CD8-positive, alpha-beta memory T cell (primary cell): ENCODE measurements at regions not wholly inside any gene's neighbourhood (a gene's known extent, or its start where the extent isn't known, plus 50 kb on each side); places are given as distances from the start of the nearest gene placed in this dataset.
"Not testable (repeated sequence)": the region's sequence is repeated elsewhere in the genome, so short reads cannot be mapped to it uniquely, and the experiment has no call there.

Experiments used
- CTCF ChIA-PET: fragments of 350-600 bp; sonication (Branson Sonifier 250); formaldehyde crosslinking; loops from one replicate; lab custom pipeline; 2021; ENCODE audit warnings: antibody characterized with exemption; lab: Charles Lee
- POLR2A ChIA-PET: fragments of 350-600 bp; sonication (Branson Sonifier 250); formaldehyde crosslinking; loops from one replicate; lab custom pipeline; 2021; ENCODE audit warnings: antibody characterized with exemption; lab: Charles Lee
- DNase-seq, 5 donors: peaks; one replicate each; pipeline versions ENCODE4 v3.0.0 to v3.0.0-alpha.2; 2020 to 2022; ENCODE audit warnings: mixed read lengths in 1 of 5
- H3K27ac ChIP-seq: one replicate; pipeline ENCODE4 v1.7.0; 2013; ENCODE audit warnings: low read depth, mild to moderate bottlenecking, low read length, moderate library complexity
- H3K27me3 ChIP-seq: 2 replicates; pipeline ENCODE4 v1.7.0; 2013; ENCODE audit warnings: low read length, mild to moderate bottlenecking; ENCODE audit not compliant: insufficient read depth, poor library complexity, severe bottlenecking
- H3K36me3 ChIP-seq: 2 replicates; pipeline ENCODE4 v1.7.0; 2013; ENCODE audit warnings: mild to moderate bottlenecking, low read length, moderate library complexity; ENCODE audit not compliant: insufficient read depth
- H3K4me1 ChIP-seq: 2 replicates; pipeline ENCODE4 v1.7.0; 2013; ENCODE audit warnings: mild to moderate bottlenecking, low read length, moderate library complexity; ENCODE audit not compliant: insufficient read depth
- H3K4me3 ChIP-seq: 2 replicates; pipeline ENCODE4 v1.7.0; 2013; ENCODE audit warnings: mild to moderate bottlenecking, low read length
- H3K9me3 ChIP-seq: 2 replicates; pipeline ENCODE4 v1.7.0; 2013; ENCODE audit warnings: mild to moderate bottlenecking, low read length
- H3K27ac Mint-ChIP-seq, 8 donors: one replicate each; pipeline ENCODE4 v1.8.0; 2020 to 2021; ENCODE audit warnings: mixed read lengths in 8 of 8, mild to moderate bottlenecking in 6 of 8, inconsistent platforms in 3 of 8, moderate library complexity in 3 of 8
- H3K27me3 Mint-ChIP-seq, 2 donors: one replicate each; pipeline ENCODE4 v1.8.0; 2020 to 2021; ENCODE audit warnings: mixed read lengths in 2 of 2, mild to moderate bottlenecking in 1 of 2, moderate library complexity in 1 of 2
- H3K36me3 Mint-ChIP-seq, 3 donors: one replicate each; pipeline ENCODE4 v1.8.0; 2020 to 2021; ENCODE audit warnings: mixed read lengths in 3 of 3, inconsistent platforms in 1 of 3, mild to moderate bottlenecking in 1 of 3
- H3K4me1 Mint-ChIP-seq, 3 donors: one replicate each; pipeline ENCODE4 v1.8.0; 2020 to 2021; ENCODE audit warnings: mixed read lengths in 3 of 3, inconsistent platforms in 1 of 3, mild to moderate bottlenecking in 1 of 3
- H3K4me3 Mint-ChIP-seq, 7 donors: one replicate each; pipeline ENCODE4 v1.8.0; 2020 to 2021; ENCODE audit warnings: mixed read lengths in 7 of 7, mild to moderate bottlenecking in 6 of 7, moderate library complexity in 4 of 7, inconsistent platforms in 2 of 7
- H3K9me3 Mint-ChIP-seq, 5 donors: one replicate each; pipeline ENCODE4 v1.8.0; 2020 to 2022; ENCODE audit warnings: mixed read lengths in 5 of 5, mild to moderate bottlenecking in 3 of 5, moderate library complexity in 2 of 5, inconsistent platforms in 1 of 5

GRCh38 chr4:38387348-38387747 lies 276.7 kb upstream of the KLF3 start:
- no peak overlapping the region for H3K27ac Mint-ChIP-seq
- DNase-seq, result no peak
- peaks cover 12 to 30% (median 23%) of the 10 kb centered on the region in 5 donors for H3K9me3 Mint-ChIP-seq
- no peaks in the 10 kb centered on the region for H3K36me3 ChIP-seq
- H3K27me3 ChIP-seq, result no peaks in the 10 kb centered on the region
- peaks cover 4 to 34% (median 6%) of the 10 kb centered on the region in 3 donors for H3K36me3 Mint-ChIP-seq
- no peak overlapping the region for H3K27ac ChIP-seq
- POLR2A ChIA-PET, result no interaction called here
- CTCF ChIA-PET, result no interaction called here
- peaks cover 8 to 15% (median 13%) of the 10 kb centered on the region in 3 donors for H3K4me1 Mint-ChIP-seq
- no peak overlapping the region for H3K4me3 ChIP-seq
- no peaks in the 10 kb centered on the region for H3K9me3 ChIP-seq
- peaks cover 15% of the 10 kb centered on the region for H3K4me1 ChIP-seq
- peaks cover 0 to 5% of the 10 kb centered on the region in 2 donors for H3K27me3 Mint-ChIP-seq
- H3K4me3 Mint-ChIP-seq, result no peak overlapping the region

GRCh38 chr4:38387819-38388218 lies 276.2 kb upstream of the KLF3 start:
- Mint-ChIP-seq H3K4me3 (no peak overlapping the region), H3K36me3 (peaks cover 4 to 35% (median 6%) of the 10 kb centered on the region in 3 donors), H3K27me3 (peaks cover 0 to 5% of the 10 kb centered on the region in 2 donors), H3K9me3 (peaks cover 13 to 31% (median 24%) of the 10 kb centered on the region in 5 donors), H3K4me1 (peaks cover 8 to 15% (median 13%) of the 10 kb centered on the region in 3 donors), H3K27ac (peak overlapping the region in 1 of 8 donors; percentile 29)
- Histone ChIP-seq H3K27me3 (no peaks in the 10 kb centered on the region), H3K4me3 (no peak overlapping the region), H3K27ac (no peak overlapping the region), H3K9me3 (no peaks in the 10 kb centered on the region), H3K4me1 (peaks cover 15% of the 10 kb centered on the region), H3K36me3 (no peaks in the 10 kb centered on the region)
- DNase-seq, result no peak
- ChIA-PET CTCF (no interaction called here), POLR2A (no interaction called here)

GRCh38 chr4:38388907-38389306 lies 275.1 kb upstream of the KLF3 start:
- POLR2A ChIA-PET, H3K36me3 ChIP-seq, H3K27ac Mint-ChIP-seq, DNase-seq, H3K27ac ChIP-seq, H3K9me3 ChIP-seq, H3K4me3 ChIP-seq, H3K27me3 Mint-ChIP-seq, H3K4me3 Mint-ChIP-seq, H3K27me3 ChIP-seq, CTCF ChIA-PET: not testable (repeated sequence)
- H3K4me1 ChIP-seq, result peaks cover 15% of the 10 kb centered on the region
- Mint-ChIP-seq H3K36me3 (peaks cover 4 to 42% (median 6%) of the 10 kb centered on the region in 3 donors), H3K9me3 (peaks cover 14 to 34% (median 26%) of the 10 kb centered on the region in 5 donors), H3K4me1 (peaks cover 8 to 15% (median 13%) of the 10 kb centered on the region in 3 donors)

GRCh38 chr4:38390969-38391545 lies 272.9 kb upstream of the KLF3 start:
- Mint-ChIP-seq H3K36me3 (peaks cover 4 to 42% (median 6%) of the 10 kb centered on the region in 3 donors), H3K27ac (no peak overlapping the region), H3K27me3 (peaks cover 0 to 3% of the 10 kb centered on the region in 2 donors), H3K4me1 (peaks cover under 1 to 5% (median 1%) of the 10 kb centered on the region in 3 donors), H3K9me3 (peaks cover 14 to 34% (median 26%) of the 10 kb centered on the region in 5 donors), H3K4me3 (no peak overlapping the region)
- Histone ChIP-seq H3K9me3 (no peaks in the 10 kb centered on the region), H3K27ac (no peak overlapping the region), H3K4me3 (no peak overlapping the region), H3K36me3 (no peaks in the 10 kb centered on the region), H3K4me1 (peaks cover 1% of the 10 kb centered on the region), H3K27me3 (no peaks in the 10 kb centered on the region)
- ChIA-PET CTCF (interaction anchor here (0.9 kb wide), 1 partner anchor 12 kb away, joined by 3 read pairs; no protein-coding TSS in a partner anchor), POLR2A (no interaction called here)
- DNase-seq, result no peak

- H3K4me3 ChIP-seq, result no peak overlapping the region
Measured at GRCh38 chr4:38392223-38392855, 271.7 kb upstream of the KLF3 start.

GRCh38 chr4:38396091-38396490 lies 267.9 kb upstream of the KLF3 start:
- no peak overlapping the region for H3K4me3 ChIP-seq
- H3K9me3 Mint-ChIP-seq, result peaks cover 8 to 19% (median 15%) of the 10 kb centered on the region in 5 donors
- no peaks in the 10 kb centered on the region for H3K27me3 ChIP-seq
- H3K36me3 ChIP-seq, result no peaks in the 10 kb centered on the region
- peaks cover 3 to 27% (median 4%) of the 10 kb centered on the region in 3 donors for H3K36me3 Mint-ChIP-seq
- POLR2A ChIA-PET, result no interaction called here
- DNase-seq, result no peak
- H3K9me3 ChIP-seq, result no peaks in the 10 kb centered on the region
- H3K27ac Mint-ChIP-seq, result peak overlapping the region in 1 of 8 donors; percentile 51
- H3K4me1 Mint-ChIP-seq, result peaks cover 0 to 3% (median 0%) of the 10 kb centered on the region in 3 donors
- CTCF ChIA-PET, result no interaction called here
- H3K27ac ChIP-seq, result no peak overlapping the region
- peaks cover 0 to 2% of the 10 kb centered on the region in 2 donors for H3K27me3 Mint-ChIP-seq
- no peaks in the 10 kb centered on the region for H3K4me1 ChIP-seq
- H3K4me3 Mint-ChIP-seq, result no peak overlapping the region

More at GRCh38 chr4:38392223-38392855, 271.7 kb upstream of the KLF3 start:
- CTCF ChIA-PET, result no interaction called here
- Histone ChIP-seq H3K4me1 (no peaks in the 10 kb centered on the region), H3K9me3 (no peaks in the 10 kb centered on the region), H3K36me3 (no peaks in the 10 kb centered on the region), H3K27me3 (no peaks in the 10 kb centered on the region), H3K27ac (no peak overlapping the region)
- Mint-ChIP-seq H3K4me1 (no peaks in the 10 kb centered on the region), H3K27me3 (peaks cover 0 to 3% of the 10 kb centered on the region in 2 donors), H3K4me3 (no peak overlapping the region), H3K9me3 (peaks cover 14 to 34% (median 26%) of the 10 kb centered on the region in 5 donors), H3K27ac (no peak overlapping the region), H3K36me3 (peaks cover 4 to 42% (median 6%) of the 10 kb centered on the region in 3 donors)
- POLR2A ChIA-PET, result no interaction called here
- no peak for DNase-seq

GRCh38 chr4:38396845-38397547 lies 267.0 kb upstream of the KLF3 start:
- H3K9me3 Mint-ChIP-seq, result peaks cover 1 to 10% (median 7%) of the 10 kb centered on the region in 5 donors
- H3K27me3 ChIP-seq, result no peaks in the 10 kb centered on the region
- H3K4me3 ChIP-seq, result no peak overlapping the region
- no peak overlapping the region for H3K27ac ChIP-seq
- H3K4me1 Mint-ChIP-seq, result peaks cover 0 to 3% (median 0%) of the 10 kb centered on the region in 3 donors
- peak overlapping the region in 2 of 8 donors; percentile 9 to 37 for H3K27ac Mint-ChIP-seq
- ChIA-PET POLR2A (no interaction called here), CTCF (no interaction called here)
- peaks cover 0 to 18% (median 1%) of the 10 kb centered on the region in 3 donors for H3K36me3 Mint-ChIP-seq
- H3K9me3 ChIP-seq, result no peaks in the 10 kb centered on the region
- no peaks in the 10 kb centered on the region for H3K27me3 Mint-ChIP-seq
- H3K4me1 ChIP-seq, result no peaks in the 10 kb centered on the region
- no peak for DNase-seq
- no peak overlapping the region for H3K4me3 Mint-ChIP-seq
- H3K36me3 ChIP-seq, result no peaks in the 10 kb centered on the region

GRCh38 chr4:38400946-38401345 lies 263.1 kb upstream of the KLF3 start:
- Histone ChIP-seq H3K36me3 (no peaks in the 10 kb centered on the region), H3K27ac (no peak overlapping the region), H3K27me3 (no peaks in the 10 kb centered on the region), H3K9me3 (no peaks in the 10 kb centered on the region), H3K4me1 (no peaks in the 10 kb centered on the region), H3K4me3 (no peak overlapping the region)
- no peak overlapping the region for H3K4me3 Mint-ChIP-seq
- no peaks in the 10 kb centered on the region for H3K9me3 Mint-ChIP-seq
- H3K4me1 Mint-ChIP-seq, result peaks cover 0 to 3% (median 0%) of the 10 kb centered on the region in 3 donors
- CTCF ChIA-PET, result no interaction called here
- no peak for DNase-seq
- H3K27ac Mint-ChIP-seq, result no peak overlapping the region
- POLR2A ChIA-PET, result no interaction called here
- peaks cover 0 to 3% of the 10 kb centered on the region in 2 donors for H3K27me3 Mint-ChIP-seq
- peaks cover 0 to 25% (median 1%) of the 10 kb centered on the region in 3 donors for H3K36me3 Mint-ChIP-seq
